Stomach (tissue), 4 donors: ENCODE measurements at regions not wholly inside any gene's neighbourhood (a gene's known extent, or its start where the extent isn't known, plus 50 kb on each side); places are given as distances from the start of the nearest gene placed in this dataset.

Experiments
- EP300 ChIP-seq: sonication (generic); formaldehyde crosslinking; IDR thresholded peaks from one replicate; pipeline ENCODE4 v1.6.1; 2017; ENCODE audit warnings: antibody characterized with exemption
- POLR2A ChIP-seq, 4 donors: fragments of 450-650 bp; IDR thresholded peaks; one replicate each; pipeline ENCODE4 v1.6.1; 2016; ENCODE audit warnings: antibody characterized with exemption in 4 of 4, control low read depth in 2 of 4, mild to moderate bottlenecking in 1 of 4, moderate library complexity in 1 of 4
- POLR2AphosphoS5 ChIP-seq, 3 donors: sonication (generic); formaldehyde crosslinking; IDR thresholded peaks; one replicate each; pipeline ENCODE4 v1.6.1; 2016; ENCODE audit warnings: antibody characterized with exemption in 3 of 3
- TF ChIP-seq, protein P1 (sequence below), 7 experiments: fragments of 450-650 bp in 4 of 7; fragments of 200-600 bp in 3 of 7; sonication (generic) in 3 of 7; IDR thresholded peaks; one replicate each; pipeline ENCODE4 v1.5.1; 2016 to 2019; ENCODE audit warnings: antibody characterized with exemption in 7 of 7, control low read depth in 2 of 7, mild to moderate bottlenecking in 1 of 7

DNA sequence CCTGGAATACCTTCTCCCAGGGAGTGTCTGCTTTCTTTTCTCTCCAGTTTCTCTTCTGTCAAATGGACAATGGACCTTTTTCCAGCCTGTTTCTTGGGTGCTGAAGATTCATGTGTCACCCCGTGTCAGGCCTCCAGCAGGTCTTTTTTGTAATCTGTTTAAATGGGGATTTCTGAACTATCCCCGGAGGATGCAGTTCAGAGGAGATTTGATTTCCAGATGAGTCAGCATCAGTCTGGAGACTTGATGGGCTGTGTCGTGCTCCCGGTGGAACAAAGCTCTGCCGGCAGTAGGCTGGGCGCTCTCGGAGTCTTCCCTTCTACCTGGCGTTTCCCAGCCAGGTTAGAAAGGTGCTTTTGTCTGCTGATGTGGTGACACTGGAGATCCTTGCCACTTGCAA lies 440.6 kb downstream of the HS3ST3B1 start:
- TF ChIP-seq POLR2A (IDR thresholded peaks at IDR 0.05) (no peak), EP300 (no peak), POLR2AphosphoS5 (IDR thresholded peaks at IDR 0.05) (no peak)
- TF ChIP-seq, protein P1, sequence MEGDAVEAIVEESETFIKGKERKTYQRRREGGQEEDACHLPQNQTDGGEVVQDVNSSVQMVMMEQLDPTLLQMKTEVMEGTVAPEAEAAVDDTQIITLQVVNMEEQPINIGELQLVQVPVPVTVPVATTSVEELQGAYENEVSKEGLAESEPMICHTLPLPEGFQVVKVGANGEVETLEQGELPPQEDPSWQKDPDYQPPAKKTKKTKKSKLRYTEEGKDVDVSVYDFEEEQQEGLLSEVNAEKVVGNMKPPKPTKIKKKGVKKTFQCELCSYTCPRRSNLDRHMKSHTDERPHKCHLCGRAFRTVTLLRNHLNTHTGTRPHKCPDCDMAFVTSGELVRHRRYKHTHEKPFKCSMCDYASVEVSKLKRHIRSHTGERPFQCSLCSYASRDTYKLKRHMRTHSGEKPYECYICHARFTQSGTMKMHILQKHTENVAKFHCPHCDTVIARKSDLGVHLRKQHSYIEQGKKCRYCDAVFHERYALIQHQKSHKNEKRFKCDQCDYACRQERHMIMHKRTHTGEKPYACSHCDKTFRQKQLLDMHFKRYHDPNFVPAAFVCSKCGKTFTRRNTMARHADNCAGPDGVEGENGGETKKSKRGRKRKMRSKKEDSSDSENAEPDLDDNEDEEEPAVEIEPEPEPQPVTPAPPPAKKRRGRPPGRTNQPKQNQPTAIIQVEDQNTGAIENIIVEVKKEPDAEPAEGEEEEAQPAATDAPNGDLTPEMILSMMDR (IDR thresholded peaks at IDR 0.05), result no peak
